Mesothelial cell of epicardium (in vitro differentiated cells): ENCODE measurements at regions not wholly inside any gene's neighbourhood (a gene's known extent, or its start where the extent isn't known, plus 50 kb on each side); places are given as distances from the start of the nearest gene placed in this dataset.

Experiments
- DNase-seq, 2 experiments: peaks; one replicate each; pipeline ENCODE4 v3.0.0; 2021; ENCODE audit warnings: low spot score in 2 of 2; ENCODE audit not compliant: unreplicated experiment in 2 of 2
- H3K27ac Mint-ChIP-seq: 2 replicates; pipeline ENCODE4 v1.8.0; 2021; ENCODE audit warnings: mixed read lengths
- H3K27me3 Mint-ChIP-seq: 2 replicates; pipeline ENCODE4 v1.8.0; 2021; ENCODE audit warnings: low read depth, mixed read lengths
- H3K36me3 Mint-ChIP-seq: 2 replicates; pipeline ENCODE4 v1.8.0; 2021; ENCODE audit warnings: mixed read lengths
- H3K4me1 Mint-ChIP-seq: 2 replicates; pipeline ENCODE4 v1.8.0; 2021; ENCODE audit warnings: mixed read lengths
- H3K4me3 Mint-ChIP-seq: 2 replicates; pipeline ENCODE4 v1.8.0; 2021; ENCODE audit warnings: mild to moderate bottlenecking, moderate library complexity, mixed read lengths
- H3K9me3 Mint-ChIP-seq: 2 replicates; pipeline ENCODE4 v1.8.0; 2021; ENCODE audit warnings: mixed read lengths
- CTCF ChIP-seq: fragments of 200-600 bp; sonication (generic); IDR thresholded peaks from one replicate; pipeline ENCODE4 v1.5.0; 2021; ENCODE audit warnings: antibody characterized with exemption; ENCODE audit not compliant: unreplicated experiment

DNA sequence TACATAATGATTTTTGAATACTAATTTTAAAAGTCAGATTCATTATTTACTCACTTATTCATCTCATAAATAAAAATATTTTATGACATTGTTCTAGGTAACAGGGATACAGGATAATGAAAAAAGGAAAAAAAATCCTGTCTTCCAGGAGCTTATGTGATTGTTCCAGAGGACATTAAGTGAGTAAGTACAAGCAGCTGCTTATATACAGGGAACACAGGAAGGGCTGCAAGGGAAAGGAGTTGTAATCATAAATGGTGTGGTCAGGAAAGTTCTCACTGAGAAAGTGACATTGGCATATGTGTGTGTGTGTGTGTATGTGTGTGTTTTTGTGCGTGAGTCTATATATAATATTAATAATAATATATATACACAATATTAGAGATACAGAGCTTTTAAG, 121.8 kb downstream of the HAO1 start:
- H3K4me1 Mint-ChIP-seq: no peaks in the 10 kb centered on the region
- peaks cover 3% of the 10 kb centered on the region for H3K27me3 Mint-ChIP-seq
- H3K36me3 Mint-ChIP-seq: no peaks in the 10 kb centered on the region
- peaks cover 6% of the 10 kb centered on the region for H3K9me3 Mint-ChIP-seq
- TF ChIP-seq CTCF: no peak
- H3K4me3 Mint-ChIP-seq: no peak overlapping the region
- no peak overlapping the region for H3K27ac Mint-ChIP-seq
- no peak for DNase-seq

DNA sequence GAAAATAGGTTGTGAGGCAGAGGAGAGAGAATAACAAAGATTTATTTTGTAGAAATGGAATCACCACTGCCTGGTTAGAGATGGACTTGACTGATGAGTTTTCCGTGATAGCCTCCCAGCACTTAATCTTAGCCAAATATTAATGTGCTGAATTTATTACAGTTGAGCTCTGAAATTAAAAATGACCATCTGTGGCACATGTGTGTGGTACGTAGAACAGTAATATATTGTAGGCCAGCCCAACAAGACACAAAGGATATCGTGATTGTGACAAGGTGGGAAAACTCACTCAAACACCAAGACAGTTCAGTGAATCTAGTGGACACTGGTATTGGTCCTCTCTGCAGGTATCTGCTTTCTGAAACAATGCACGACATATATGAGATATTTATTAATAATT, 119.4 kb downstream of the HAO1 start:
- no peak for TF ChIP-seq CTCF
- peaks cover 9% of the 10 kb centered on the region for H3K9me3 Mint-ChIP-seq
- no peaks in the 10 kb centered on the region for H3K36me3 Mint-ChIP-seq
- DNase-seq: no peak
- no peak overlapping the region for H3K4me3 Mint-ChIP-seq
- no peaks in the 10 kb centered on the region for H3K4me1 Mint-ChIP-seq
- H3K27ac Mint-ChIP-seq: no peak overlapping the region
- peaks cover 3% of the 10 kb centered on the region for H3K27me3 Mint-ChIP-seq

GRCh38 chr20:7822772-7823171, 117.5 kb downstream of the HAO1 start:
- Mint-ChIP-seq H3K4me3 (no peak overlapping the region), H3K27ac (no peak overlapping the region), H3K4me1 (no peaks in the 10 kb centered on the region), H3K36me3 (no peaks in the 10 kb centered on the region), H3K27me3 (peaks cover 3% of the 10 kb centered on the region), H3K9me3 (peaks cover 9% of the 10 kb centered on the region)
- DNase-seq: no peak
- TF ChIP-seq CTCF: no peak

GRCh38 chr20:7828437-7828836, 111.8 kb downstream of the HAO1 start:
- TF ChIP-seq CTCF: no peak
- H3K4me1 Mint-ChIP-seq: no peaks in the 10 kb centered on the region

GRCh38 chr20:7829031-7829430, 111.2 kb downstream of the HAO1 start:
- no peak for DNase-seq
- Mint-ChIP-seq H3K27me3 (no peaks in the 10 kb centered on the region), H3K27ac (no peak overlapping the region), H3K4me1 (no peaks in the 10 kb centered on the region), H3K9me3 (peaks cover 7% of the 10 kb centered on the region), H3K36me3 (no peaks in the 10 kb centered on the region), H3K4me3 (no peak overlapping the region)
- no peak for TF ChIP-seq CTCF

More at GRCh38 chr20:7828437-7828836, 111.8 kb downstream of the HAO1 start:
- Mint-ChIP-seq H3K27ac (no peak overlapping the region), H3K27me3 (no peaks in the 10 kb centered on the region), H3K4me3 (no peak overlapping the region), H3K36me3 (no peaks in the 10 kb centered on the region), H3K9me3 (peaks cover 8% of the 10 kb centered on the region)
- no peak for DNase-seq

GRCh38 chr20:7829776-7830175, 110.5 kb downstream of the HAO1 start:
- no peaks in the 10 kb centered on the region for H3K36me3 Mint-ChIP-seq
- H3K9me3 Mint-ChIP-seq: peaks cover 7% of the 10 kb centered on the region
- TF ChIP-seq CTCF: no peak
- H3K27me3 Mint-ChIP-seq: no peaks in the 10 kb centered on the region
- no peak for DNase-seq
- no peaks in the 10 kb centered on the region for H3K4me1 Mint-ChIP-seq
- H3K27ac Mint-ChIP-seq: no peak overlapping the region
- H3K4me3 Mint-ChIP-seq: no peak overlapping the region
